Amniotic epithelial cell (primary cell): ENCODE measurements at regions not wholly inside any gene's neighbourhood (a gene's known extent, or its start where the extent isn't known, plus 50 kb on each side); places are given as distances from the start of the nearest gene placed in this dataset.
"Not testable (repeated sequence)": the region's sequence is repeated elsewhere in the genome, so short reads cannot be mapped to it uniquely, and the experiment has no call there.

ENCODE experiments used
- DNase-seq: peaks from one replicate; pipeline ENCODE4 v3.0.0-alpha.2; 2010; ENCODE audit warnings: low read depth

- no peak for DNase-seq
Observed at GRCh38 chr7:112982441-112983063, 104.1 kb downstream of the GPR85 start.

- no peak for DNase-seq
Observed at GRCh38 chr7:112981966-112982365, 104.7 kb downstream of the GPR85 start.

GRCh38 chr7:112979055-112979454 lies 107.6 kb downstream of the GPR85 start:
- not testable (repeated sequence) for DNase-seq

- DNase-seq, result not testable (repeated sequence)
Observed at GRCh38 chr7:112977244-112977955, 109.2 kb downstream of the GPR85 start.

GRCh38 chr7:112970771-112971170 lies 115.9 kb downstream of the GPR85 start:
- no peak for DNase-seq

GRCh38 chr7:112969946-112970345 lies 116.7 kb downstream of the GPR85 start:
- DNase-seq, result no peak

- DNase-seq, result no peak
Observed at GRCh38 chr7:112965506-112965905, 121.1 kb downstream of the GPR85 start.

- no peak for DNase-seq
Observed at GRCh38 chr7:112963634-112964033, 123.0 kb downstream of the GPR85 start.

GRCh38 chr7:112962815-112963214 lies 123.8 kb downstream of the GPR85 start:
- DNase-seq, result no peak

GRCh38 chr7:112959276-112959675 lies 127.4 kb downstream of the GPR85 start:
- no peak for DNase-seq

GRCh38 chr7:112958775-112959174 lies 127.9 kb downstream of the GPR85 start:
- DNase-seq, result no peak

GRCh38 chr7:112957901-112958300 lies 128.7 kb downstream of the GPR85 start:
- no peak for DNase-seq

- not testable (repeated sequence) for DNase-seq
Observed at GRCh38 chr7:112953031-112953430, 133.6 kb downstream of the GPR85 start.

- no peak for DNase-seq
Observed at GRCh38 chr7:112951070-112951469, 135.6 kb downstream of the GPR85 start.

- not testable (repeated sequence) for DNase-seq
Observed at GRCh38 chr7:112949682-112950081, 136.9 kb downstream of the GPR85 start.

GRCh38 chr7:112946350-112946749 lies 140.3 kb downstream of the GPR85 start:
- DNase-seq, result peak; percentile 16

GRCh38 chr7:112945046-112945445 lies 141.6 kb downstream of the GPR85 start:
- no peak for DNase-seq

GRCh38 chr7:112942981-112943380 lies 143.6 kb downstream of the GPR85 start:
- no peak for DNase-seq

GRCh38 chr7:112942125-112942524 lies 144.5 kb downstream of the GPR85 start:
- DNase-seq, result not testable (repeated sequence)

- DNase-seq, result no peak
Observed at GRCh38 chr7:112940314-112940732, 146.3 kb downstream of the GPR85 start.

- DNase-seq, result peak; percentile 98
Observed at GRCh38 chr7:112939574-112940313, 146.9 kb downstream of the GPR85 start.

GRCh38 chr7:112938863-112939573 lies 147.6 kb downstream of the GPR85 start:
- DNase-seq, result peak; percentile 18
